Large intestine (tissue), 3 donors: ENCODE measurements at regions not wholly inside any gene's neighbourhood (a gene's known extent, or its start where the extent isn't known, plus 50 kb on each side); places are given as distances from the start of the nearest gene placed in this dataset.
"Not testable (repeated sequence)": the region's sequence is repeated elsewhere in the genome, so short reads cannot be mapped to it uniquely, and the experiment has no call there.

ENCODE experiments used
- DNase-seq, 2 donors: peaks; one replicate each; pipeline versions ENCODE4 v3.0.0 to v3.0.0-alpha.2; 2013
- H3K27ac ChIP-seq: one replicate; pipeline ENCODE4 v1.5.1; 2013; ENCODE audit warnings: low read length
- H3K27me3 ChIP-seq: 2 replicates; pipeline ENCODE4 v1.6.1; 2013; ENCODE audit warnings: low read length; ENCODE audit not compliant: control insufficient read depth, insufficient read depth
- H3K36me3 ChIP-seq: 2 replicates; pipeline ENCODE4 v1.6.1; 2013; ENCODE audit warnings: low read length; ENCODE audit not compliant: control insufficient read depth, insufficient read depth
- H3K4me1 ChIP-seq: one replicate; pipeline ENCODE4 v1.6.1; 2013; ENCODE audit warnings: low read length; ENCODE audit not compliant: control insufficient read depth, insufficient read depth
- H3K4me3 ChIP-seq: one replicate; pipeline ENCODE4 v1.5.1; 2013; ENCODE audit warnings: low read length
- H3K9me3 ChIP-seq: one replicate; pipeline ENCODE4 v1.6.1; 2013; ENCODE audit warnings: mild to moderate bottlenecking, low read depth, low read length, moderate library complexity; ENCODE audit not compliant: control insufficient read depth
- WGBS: methylation state at CpG from one replicate; pipeline ENCODE4 v1.1.5; 2013; ENCODE audit warnings: low lambda C conversion rate; ENCODE audit not compliant: insufficient coverage; 5-methylcytosine and 5-hydroxymethylcytosine counted together

GRCh38 chr16:29255496-29255796 lies 151.1 kb downstream of the NPIPB11 start:
- not testable (repeated sequence) for DNase-seq, H3K27me3 ChIP-seq, H3K4me1 ChIP-seq, H3K36me3 ChIP-seq, H3K9me3 ChIP-seq, H3K4me3 ChIP-seq, H3K27ac ChIP-seq
- no CpG with 5 or more reads among the region's 13 CpGs for WGBS

GRCh38 chr16:29254676-29255495 lies 151.6 kb downstream of the NPIPB11 start:
- DNase-seq: no peak
- Histone ChIP-seq H3K9me3 (no peaks in the 10 kb centered on the region), H3K36me3 (no peaks in the 10 kb centered on the region), H3K27ac (no peak overlapping the region), H3K27me3 (no peaks in the 10 kb centered on the region), H3K4me3 (no peak overlapping the region), H3K4me1 (no peaks in the 10 kb centered on the region)
- WGBS: no CpG with 5 or more reads among the region's 33 CpGs

- not testable (repeated sequence) for H3K4me3 ChIP-seq, H3K9me3 ChIP-seq, H3K4me1 ChIP-seq, H3K36me3 ChIP-seq, H3K27me3 ChIP-seq, DNase-seq, H3K27ac ChIP-seq
- no CpG with 5 or more reads among the region's 35 CpGs for WGBS
Measured at GRCh38 chr16:29253716-29254590, 152.6 kb downstream of the NPIPB11 start.

GRCh38 chr16:29253066-29253590 lies 153.4 kb downstream of the NPIPB11 start:
- H3K9me3 ChIP-seq, H3K27me3 ChIP-seq, DNase-seq, H3K36me3 ChIP-seq, H3K4me1 ChIP-seq, H3K4me3 ChIP-seq, H3K27ac ChIP-seq: not testable (repeated sequence)
- no CpG with 5 or more reads among the region's 7 CpGs for WGBS

GRCh38 chr16:29252311-29252710 lies 154.2 kb downstream of the NPIPB11 start:
- H3K27ac ChIP-seq, H3K27me3 ChIP-seq, H3K9me3 ChIP-seq, H3K4me1 ChIP-seq, DNase-seq, H3K4me3 ChIP-seq, H3K36me3 ChIP-seq: not testable (repeated sequence)
- no CpG with 5 or more reads among the region's 14 CpGs for WGBS

- not testable (repeated sequence) for H3K9me3 ChIP-seq, H3K27me3 ChIP-seq, H3K4me1 ChIP-seq, H3K27ac ChIP-seq, H3K4me3 ChIP-seq, H3K36me3 ChIP-seq
- no CpG with 5 or more reads among the region's 21 CpGs for WGBS
- peak in 1 of 2 donors; percentile 53 for DNase-seq
Measured at GRCh38 chr16:29251571-29252011, 154.9 kb downstream of the NPIPB11 start.

GRCh38 chr16:29250923-29251434 lies 155.5 kb downstream of the NPIPB11 start:
- not testable (repeated sequence) for H3K4me1 ChIP-seq, H3K27ac ChIP-seq, H3K4me3 ChIP-seq, H3K36me3 ChIP-seq, H3K9me3 ChIP-seq, H3K27me3 ChIP-seq
- DNase-seq: peak in 1 of 2 donors; percentile 31
- WGBS: no CpG with 5 or more reads among the region's 19 CpGs

- not testable (repeated sequence) for H3K9me3 ChIP-seq, H3K4me1 ChIP-seq, H3K36me3 ChIP-seq, DNase-seq, H3K27ac ChIP-seq, H3K4me3 ChIP-seq, H3K27me3 ChIP-seq
- WGBS: 100% methylated on average over 2 of the region's 3 CpGs
Measured at GRCh38 chr16:29250469-29250868, 156.0 kb downstream of the NPIPB11 start.

- H3K4me3 ChIP-seq, H3K36me3 ChIP-seq, H3K9me3 ChIP-seq, H3K27ac ChIP-seq, DNase-seq, H3K4me1 ChIP-seq, H3K27me3 ChIP-seq: not testable (repeated sequence)
- WGBS: 100% methylated on average over 1 of the region's 8 CpGs
Measured at GRCh38 chr16:29248940-29249318, 157.6 kb downstream of the NPIPB11 start.

GRCh38 chr16:29248306-29248939 lies 158.1 kb downstream of the NPIPB11 start:
- H3K27me3 ChIP-seq, H3K27ac ChIP-seq, DNase-seq, H3K9me3 ChIP-seq, H3K4me3 ChIP-seq, H3K36me3 ChIP-seq, H3K4me1 ChIP-seq: not testable (repeated sequence)
- WGBS: no CpG with 5 or more reads among the region's 18 CpGs
